ENCODE measurements at regions not wholly inside any gene's neighbourhood (a gene's known extent, or its start where the extent isn't known, plus 50 kb on each side); places are given as distances from the start of the nearest gene placed in this dataset.

DNA sequence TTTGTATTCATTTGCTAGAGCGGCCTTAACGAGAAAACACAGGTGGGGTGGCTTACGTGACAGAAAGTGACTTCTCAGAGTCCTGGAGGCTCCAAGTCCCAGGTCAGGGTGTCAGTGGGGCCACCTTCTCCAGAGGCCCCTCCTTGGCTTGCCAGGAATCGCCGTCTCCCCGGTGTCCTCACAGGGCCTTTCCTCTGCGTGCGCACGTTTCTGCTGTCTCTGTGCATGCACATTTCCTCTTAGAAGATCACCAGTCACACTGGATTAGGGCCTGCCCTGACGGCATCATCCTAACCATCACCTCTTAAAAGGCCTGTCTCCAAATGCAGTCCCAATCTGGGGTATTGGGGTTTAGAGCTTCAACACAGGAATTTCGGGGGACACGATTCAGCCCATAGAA, 63.8 kb upstream of the HELT start:
- no peaks in the 10 kb centered on the region for H3K27me3 ChIP-seq
- TF ChIP-seq, protein P1, sequence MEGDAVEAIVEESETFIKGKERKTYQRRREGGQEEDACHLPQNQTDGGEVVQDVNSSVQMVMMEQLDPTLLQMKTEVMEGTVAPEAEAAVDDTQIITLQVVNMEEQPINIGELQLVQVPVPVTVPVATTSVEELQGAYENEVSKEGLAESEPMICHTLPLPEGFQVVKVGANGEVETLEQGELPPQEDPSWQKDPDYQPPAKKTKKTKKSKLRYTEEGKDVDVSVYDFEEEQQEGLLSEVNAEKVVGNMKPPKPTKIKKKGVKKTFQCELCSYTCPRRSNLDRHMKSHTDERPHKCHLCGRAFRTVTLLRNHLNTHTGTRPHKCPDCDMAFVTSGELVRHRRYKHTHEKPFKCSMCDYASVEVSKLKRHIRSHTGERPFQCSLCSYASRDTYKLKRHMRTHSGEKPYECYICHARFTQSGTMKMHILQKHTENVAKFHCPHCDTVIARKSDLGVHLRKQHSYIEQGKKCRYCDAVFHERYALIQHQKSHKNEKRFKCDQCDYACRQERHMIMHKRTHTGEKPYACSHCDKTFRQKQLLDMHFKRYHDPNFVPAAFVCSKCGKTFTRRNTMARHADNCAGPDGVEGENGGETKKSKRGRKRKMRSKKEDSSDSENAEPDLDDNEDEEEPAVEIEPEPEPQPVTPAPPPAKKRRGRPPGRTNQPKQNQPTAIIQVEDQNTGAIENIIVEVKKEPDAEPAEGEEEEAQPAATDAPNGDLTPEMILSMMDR (IDR thresholded peaks at IDR 0.05): no peak
- TF ChIP-seq POLR2AphosphoS5 (IDR thresholded peaks at IDR 0.05) (no peak), POLR2A (IDR thresholded peaks at IDR 0.05) (no peak), EP300 (IDR thresholded peaks at IDR 0.05) (no peak)
- WGBS, 2 donors: 83 to 86% methylated on average over 12 of the region's 12 CpGs

DNA sequence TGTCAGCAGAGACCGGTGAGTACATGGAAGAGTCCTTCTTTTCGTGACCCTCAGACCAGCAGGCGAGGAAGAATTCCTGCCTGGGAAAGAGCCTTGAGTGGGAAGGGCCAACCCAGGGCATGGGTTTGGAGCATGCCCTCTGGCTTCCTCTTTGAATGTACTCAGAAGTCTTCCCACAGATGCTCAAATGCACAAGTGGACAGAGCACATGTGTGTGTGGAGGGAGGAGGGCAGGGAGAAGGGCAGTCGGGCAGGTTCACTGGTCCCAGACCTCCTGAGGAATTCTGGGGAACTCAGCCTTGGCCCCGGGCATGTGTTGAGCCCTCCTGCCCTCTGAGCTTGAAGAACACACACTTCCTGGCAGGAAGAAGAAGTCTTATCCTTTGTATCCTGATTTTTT, 63.2 kb upstream of the HELT start:
- Histone ChIP-seq H3K36me3 (no peaks in the 10 kb centered on the region), H3K4me3 (no peak overlapping the region), H3K27me3 (no peaks in the 10 kb centered on the region), H3K9me3 (no peaks in the 10 kb centered on the region), H3K4me1 (no peaks in the 10 kb centered on the region), H3K27ac (no peak overlapping the region)
- intact Hi-C loops (cut with DNase I): no loop called here
- DNase-seq: no peak
- 79 to 87% methylated on average over 5 of the region's 5 CpGs for WGBS, 2 donors
- TF ChIP-seq, protein P1 (IDR thresholded peaks at IDR 0.05): no peak
- TF ChIP-seq POLR2AphosphoS5 (IDR thresholded peaks at IDR 0.05): no peak
- TF ChIP-seq POLR2A (IDR thresholded peaks at IDR 0.05): no peak
- no peak for TF ChIP-seq EP300 (IDR thresholded peaks at IDR 0.05)

More for the DNA sequence above, 63.8 kb upstream of the HELT start:
- no peak overlapping the region for H3K27ac ChIP-seq
- intact Hi-C loops (cut with DNase I): no loop called here
- H3K9me3 ChIP-seq: no peaks in the 10 kb centered on the region
- no peak for DNase-seq
- H3K4me3 ChIP-seq: no peak overlapping the region
- no peaks in the 10 kb centered on the region for H3K36me3 ChIP-seq
- H3K4me1 ChIP-seq: no peaks in the 10 kb centered on the region

DNA sequence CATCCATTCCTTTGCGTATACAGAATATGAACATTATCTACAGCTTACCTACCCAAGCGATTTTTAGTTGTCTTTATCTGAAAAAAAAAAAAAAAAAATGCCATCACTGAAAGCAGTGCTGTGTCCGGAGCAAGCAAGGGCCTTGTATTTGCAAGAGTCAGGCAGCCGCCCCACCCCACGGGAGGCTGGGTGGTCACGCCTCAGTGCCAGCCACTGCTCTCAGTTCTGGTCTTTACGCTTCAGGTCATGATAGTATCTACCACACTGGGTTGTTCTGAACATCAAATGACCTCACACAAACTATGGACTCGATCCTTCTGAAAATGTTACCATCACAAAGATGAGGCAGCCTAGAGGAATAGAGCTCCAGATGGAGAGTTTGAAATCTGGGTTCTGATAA, 62.7 kb upstream of the HELT start:
- Histone ChIP-seq H3K9me3 (no peaks in the 10 kb centered on the region), H3K27ac (no peak overlapping the region), H3K27me3 (no peaks in the 10 kb centered on the region), H3K36me3 (no peaks in the 10 kb centered on the region), H3K4me3 (no peak overlapping the region), H3K4me1 (no peaks in the 10 kb centered on the region)
- DNase-seq: no peak
- intact Hi-C loops (cut with DNase I): no loop called here
- no peak for TF ChIP-seq EP300 (IDR thresholded peaks at IDR 0.05)
- TF ChIP-seq POLR2A (IDR thresholded peaks at IDR 0.05): no peak
- no peak for TF ChIP-seq POLR2AphosphoS5 (IDR thresholded peaks at IDR 0.05)
- TF ChIP-seq, protein P1 (IDR thresholded peaks at IDR 0.05): no peak
- 79 to 91% methylated on average over 8 of the region's 8 CpGs for WGBS, 2 donors

DNA sequence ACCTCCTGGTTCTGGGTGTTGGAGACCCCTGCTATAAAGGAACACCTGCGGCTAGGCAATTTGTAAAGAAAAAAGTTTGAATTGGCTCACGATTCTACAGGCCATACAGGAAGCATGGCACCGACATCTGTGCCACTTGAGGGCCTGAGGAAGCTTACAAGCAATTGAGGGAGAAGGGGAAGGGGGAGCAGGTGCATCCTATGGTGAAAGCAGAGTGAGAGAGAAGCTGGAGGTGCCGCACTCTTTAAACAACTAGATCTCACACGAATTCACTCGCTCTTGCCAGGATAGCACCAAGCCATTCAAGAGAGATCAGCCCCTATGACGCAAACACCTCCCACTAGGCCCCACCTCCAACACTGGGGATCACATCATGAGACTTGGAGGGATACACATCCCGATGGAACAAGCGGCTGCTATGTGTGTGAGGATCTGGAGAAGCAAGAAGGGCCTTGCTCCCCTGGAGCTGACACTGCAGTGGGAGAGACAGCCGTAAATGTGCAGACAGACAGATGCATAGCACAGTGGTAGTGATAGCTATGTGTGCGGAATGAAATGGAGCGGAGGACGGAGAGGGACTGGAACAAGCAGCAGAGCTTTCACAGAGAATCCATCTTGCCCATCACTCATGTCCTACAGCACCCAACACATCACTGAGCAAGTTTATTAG, 60.7 kb upstream of the HELT start:
- Histone ChIP-seq H3K27ac (no peak overlapping the region), H3K9me3 (no peaks in the 10 kb centered on the region), H3K36me3 (no peaks in the 10 kb centered on the region), H3K4me3 (no peak overlapping the region), H3K4me1 (no peaks in the 10 kb centered on the region), H3K27me3 (no peaks in the 10 kb centered on the region)
- no peak for DNase-seq
- intact Hi-C loops (cut with DNase I): no loop called here
- 74 to 91% methylated on average over 13 of the region's 13 CpGs for whole genome bisulfite sequencing, 2 donors
- TF ChIP-seq POLR2AphosphoS5 (IDR thresholded peaks at IDR 0.05) (no peak), EP300 (IDR thresholded peaks at IDR 0.05) (no peak), POLR2A (IDR thresholded peaks at IDR 0.05) (no peak)
- TF ChIP-seq, protein P1 (IDR thresholded peaks at IDR 0.05): no peak
